Neural cell (in vitro differentiated cells): ENCODE measurements at regions not wholly inside any gene's neighbourhood (a gene's known extent, or its start where the extent isn't known, plus 50 kb on each side); places are given as distances from the start of the nearest gene placed in this dataset.

Experiments
- H2AFZ ChIP-seq: fragments of 200-600, 300-800 bp; sonication (generic), shearing (Covaris generic); 2 replicates; pipeline ENCODE4 v1.6.0; 2014; ENCODE audit warnings: low read depth, mild to moderate bottlenecking, antibody characterized with exemption, low read length, moderate library complexity
- H3F3A ChIP-seq: fragments of 200-600 bp; shearing (Covaris generic); 2 replicates; pipeline ENCODE4 v1.6.1; 2016; ENCODE audit warnings: mild to moderate bottlenecking, moderate library complexity, mixed read lengths, antibody characterized with exemption, low read length; ENCODE audit not compliant: insufficient read depth, poor library complexity, severe bottlenecking
- H3K27ac ChIP-seq: fragments of 200-600, 300-800 bp; sonication (generic), shearing (Covaris generic); 2 replicates; pipeline ENCODE4 v1.5.1; 2014; ENCODE audit warnings: mild to moderate bottlenecking, low read length, moderate library complexity
- H3K27me3 ChIP-seq: fragments of 300-800, 200-600 bp; sonication (generic), shearing (Covaris generic); 2 replicates; pipeline ENCODE4 v1.6.0; 2014; ENCODE audit warnings: mild to moderate bottlenecking, low read depth, low read length, moderate library complexity; ENCODE audit not compliant: insufficient read depth
- H3K36me3 ChIP-seq: fragments of 300-800, 200-600 bp; sonication (generic), shearing (Covaris generic); 2 replicates; pipeline ENCODE4 v1.5.1; 2014; ENCODE audit warnings: mild to moderate bottlenecking, antibody characterized with exemption, low read length, moderate library complexity; ENCODE audit not compliant: insufficient read depth
- H3K4me2 ChIP-seq: fragments of 300-800, 200-600 bp; sonication (generic), shearing (Covaris generic); 2 replicates; pipeline ENCODE4 v1.6.0; 2014; ENCODE audit warnings: mild to moderate bottlenecking, low read length
- H3K4me3 ChIP-seq: fragments of 300-800, 200-600 bp; sonication (generic), shearing (Covaris generic); 2 replicates; pipeline ENCODE4 v1.5.1; 2014; ENCODE audit warnings: mild to moderate bottlenecking, low read length, moderate library complexity
- H3K79me2 ChIP-seq: fragments of 200-600 bp; shearing (Covaris generic); replicated peaks from 2 replicates; pipeline ENCODE4 v1.6.0; 2014; ENCODE audit warnings: mild to moderate bottlenecking, low read length, moderate library complexity; ENCODE audit not compliant: insufficient read depth
- H3K9ac ChIP-seq: fragments of 300-800, 200-600 bp; sonication (generic), shearing (Covaris generic); 2 replicates; pipeline ENCODE4 v1.6.1; 2016; ENCODE audit warnings: mild to moderate bottlenecking, low read length, mixed read lengths
- H3K9me2 ChIP-seq: fragments of 200-600 bp; shearing (Covaris generic); 2 replicates; pipeline ENCODE4 v1.6.1; 2016; ENCODE audit warnings: mild to moderate bottlenecking, low read length, mixed read lengths; ENCODE audit not compliant: insufficient read depth
- H3K9me3 ChIP-seq: fragments of 200-600, 300-800 bp; sonication (generic), shearing (Covaris generic); 2 replicates; pipeline ENCODE4 v1.6.1; 2016; ENCODE audit warnings: mild to moderate bottlenecking, mixed run types, low read length, moderate library complexity, mixed read lengths
- H4K20me1 ChIP-seq: fragments of 200-600 bp; shearing (Covaris generic); 2 replicates; pipeline ENCODE4 v1.6.1; 2016; ENCODE audit warnings: mild to moderate bottlenecking, mixed run types; ENCODE audit not compliant: insufficient read depth
- EP300 ChIP-seq: fragments of 450-650 bp; conservative IDR thresholded peaks from 2 replicates; pipeline ENCODE4 v1.6.1; 2014; ENCODE audit warnings: antibody characterized with exemption, mild to moderate bottlenecking, moderate library complexity; ENCODE audit not compliant: poor library complexity, severe bottlenecking
- EZH2 ChIP-seq: fragments of 200-600, 300-800 bp; shearing (Covaris generic), sonication (generic); IDR thresholded peaks from 2 replicates; pipeline ENCODE4 v1.6.1; 2014; ENCODE audit warnings: antibody characterized with exemption, low read length, borderline replicate concordance, mild to moderate bottlenecking; ENCODE audit not compliant: insufficient read depth, poor library complexity, severe bottlenecking
- MXI1 ChIP-seq: fragments of 450-650 bp; conservative IDR thresholded peaks from 2 replicates; pipeline ENCODE4 v1.6.1; 2014; ENCODE audit warnings: antibody characterized with exemption, mild to moderate bottlenecking; ENCODE audit not compliant: poor library complexity, severe bottlenecking
- POLR2AphosphoS5 ChIP-seq: IDR thresholded peaks from 2 replicates; pipeline ENCODE4 v1.6.1; 2012
- RAD21 ChIP-seq: fragments of 450-650 bp; conservative IDR thresholded peaks from 2 replicates; pipeline ENCODE4 v1.6.1; 2014; ENCODE audit warnings: antibody characterized with exemption, mild to moderate bottlenecking, moderate library complexity
- SMC3 ChIP-seq: fragments of 450-650 bp; conservative IDR thresholded peaks from 2 replicates; pipeline ENCODE4 v1.6.1; 2014; ENCODE audit warnings: antibody characterized with exemption, mild to moderate bottlenecking, moderate library complexity; ENCODE audit not compliant: poor library complexity
- TAF1 ChIP-seq: IDR thresholded peaks from 2 replicates; pipeline ENCODE4 v1.6.1; 2012; ENCODE audit warnings: low read depth
- TF ChIP-seq, protein P1 (sequence below): IDR thresholded peaks from 2 replicates; pipeline ENCODE4 v1.6.1; 2012; ENCODE audit warnings: borderline replicate concordance
- TF ChIP-seq, protein P2 (sequence below): fragments of 450-650 bp; IDR thresholded peaks from 2 replicates; pipeline ENCODE4 v1.5.1; 2014; ENCODE audit warnings: antibody characterized with exemption, mild to moderate bottlenecking, moderate library complexity; ENCODE audit not compliant: poor library complexity, severe bottlenecking

DNA sequence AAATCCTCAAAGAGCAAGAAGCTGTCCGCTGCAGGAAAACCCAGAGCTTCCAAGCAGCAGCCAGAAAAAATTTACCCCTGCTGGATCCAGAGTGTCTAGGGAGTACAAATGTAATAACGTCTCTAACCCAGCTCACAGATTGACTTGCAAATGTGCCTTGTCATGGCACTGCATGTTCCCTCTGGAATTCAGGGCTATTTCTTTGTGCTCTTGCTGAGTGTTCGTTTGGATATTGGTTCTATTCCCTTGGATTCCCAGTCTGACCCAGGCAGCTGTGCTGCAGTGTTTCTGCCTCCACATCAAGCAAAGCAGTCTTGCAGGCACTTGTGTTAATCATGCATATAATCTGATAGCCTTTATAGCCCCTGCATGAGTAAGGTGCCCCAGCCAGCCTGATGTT is 209.9 kb upstream of the GHITM start:
- Histone ChIP-seq H3K36me3 (no peaks in the 10 kb centered on the region), H3K79me2 (no peaks in the 10 kb centered on the region), H3K9me2 (no peaks in the 10 kb centered on the region), H4K20me1 (no peaks in the 10 kb centered on the region), H3K9ac (no peak overlapping the region), H3K27me3 (no peaks in the 10 kb centered on the region), H3K4me2 (peak overlapping the region; percentile 53), H3K4me3 (peak overlapping the region; percentile 44), H3F3A (no peaks in the 10 kb centered on the region), H3K27ac (no peak overlapping the region), H2AFZ (no peak overlapping the region), H3K9me3 (no peaks in the 10 kb centered on the region)
- TF ChIP-seq EZH2: no peak
- TF ChIP-seq RAD21: no peak
- no peak for TF ChIP-seq SMC3
- TF ChIP-seq, protein P1, sequence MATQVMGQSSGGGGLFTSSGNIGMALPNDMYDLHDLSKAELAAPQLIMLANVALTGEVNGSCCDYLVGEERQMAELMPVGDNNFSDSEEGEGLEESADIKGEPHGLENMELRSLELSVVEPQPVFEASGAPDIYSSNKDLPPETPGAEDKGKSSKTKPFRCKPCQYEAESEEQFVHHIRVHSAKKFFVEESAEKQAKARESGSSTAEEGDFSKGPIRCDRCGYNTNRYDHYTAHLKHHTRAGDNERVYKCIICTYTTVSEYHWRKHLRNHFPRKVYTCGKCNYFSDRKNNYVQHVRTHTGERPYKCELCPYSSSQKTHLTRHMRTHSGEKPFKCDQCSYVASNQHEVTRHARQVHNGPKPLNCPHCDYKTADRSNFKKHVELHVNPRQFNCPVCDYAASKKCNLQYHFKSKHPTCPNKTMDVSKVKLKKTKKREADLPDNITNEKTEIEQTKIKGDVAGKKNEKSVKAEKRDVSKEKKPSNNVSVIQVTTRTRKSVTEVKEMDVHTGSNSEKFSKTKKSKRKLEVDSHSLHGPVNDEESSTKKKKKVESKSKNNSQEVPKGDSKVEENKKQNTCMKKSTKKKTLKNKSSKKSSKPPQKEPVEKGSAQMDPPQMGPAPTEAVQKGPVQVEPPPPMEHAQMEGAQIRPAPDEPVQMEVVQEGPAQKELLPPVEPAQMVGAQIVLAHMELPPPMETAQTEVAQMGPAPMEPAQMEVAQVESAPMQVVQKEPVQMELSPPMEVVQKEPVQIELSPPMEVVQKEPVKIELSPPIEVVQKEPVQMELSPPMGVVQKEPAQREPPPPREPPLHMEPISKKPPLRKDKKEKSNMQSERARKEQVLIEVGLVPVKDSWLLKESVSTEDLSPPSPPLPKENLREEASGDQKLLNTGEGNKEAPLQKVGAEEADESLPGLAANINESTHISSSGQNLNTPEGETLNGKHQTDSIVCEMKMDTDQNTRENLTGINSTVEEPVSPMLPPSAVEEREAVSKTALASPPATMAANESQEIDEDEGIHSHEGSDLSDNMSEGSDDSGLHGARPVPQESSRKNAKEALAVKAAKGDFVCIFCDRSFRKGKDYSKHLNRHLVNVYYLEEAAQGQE: no peak
- no peak for TF ChIP-seq POLR2AphosphoS5
- TF ChIP-seq EP300: no peak
- TF ChIP-seq, protein P2, sequence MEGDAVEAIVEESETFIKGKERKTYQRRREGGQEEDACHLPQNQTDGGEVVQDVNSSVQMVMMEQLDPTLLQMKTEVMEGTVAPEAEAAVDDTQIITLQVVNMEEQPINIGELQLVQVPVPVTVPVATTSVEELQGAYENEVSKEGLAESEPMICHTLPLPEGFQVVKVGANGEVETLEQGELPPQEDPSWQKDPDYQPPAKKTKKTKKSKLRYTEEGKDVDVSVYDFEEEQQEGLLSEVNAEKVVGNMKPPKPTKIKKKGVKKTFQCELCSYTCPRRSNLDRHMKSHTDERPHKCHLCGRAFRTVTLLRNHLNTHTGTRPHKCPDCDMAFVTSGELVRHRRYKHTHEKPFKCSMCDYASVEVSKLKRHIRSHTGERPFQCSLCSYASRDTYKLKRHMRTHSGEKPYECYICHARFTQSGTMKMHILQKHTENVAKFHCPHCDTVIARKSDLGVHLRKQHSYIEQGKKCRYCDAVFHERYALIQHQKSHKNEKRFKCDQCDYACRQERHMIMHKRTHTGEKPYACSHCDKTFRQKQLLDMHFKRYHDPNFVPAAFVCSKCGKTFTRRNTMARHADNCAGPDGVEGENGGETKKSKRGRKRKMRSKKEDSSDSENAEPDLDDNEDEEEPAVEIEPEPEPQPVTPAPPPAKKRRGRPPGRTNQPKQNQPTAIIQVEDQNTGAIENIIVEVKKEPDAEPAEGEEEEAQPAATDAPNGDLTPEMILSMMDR: no peak
- TF ChIP-seq MXI1: no peak
- no peak for TF ChIP-seq TAF1

DNA sequence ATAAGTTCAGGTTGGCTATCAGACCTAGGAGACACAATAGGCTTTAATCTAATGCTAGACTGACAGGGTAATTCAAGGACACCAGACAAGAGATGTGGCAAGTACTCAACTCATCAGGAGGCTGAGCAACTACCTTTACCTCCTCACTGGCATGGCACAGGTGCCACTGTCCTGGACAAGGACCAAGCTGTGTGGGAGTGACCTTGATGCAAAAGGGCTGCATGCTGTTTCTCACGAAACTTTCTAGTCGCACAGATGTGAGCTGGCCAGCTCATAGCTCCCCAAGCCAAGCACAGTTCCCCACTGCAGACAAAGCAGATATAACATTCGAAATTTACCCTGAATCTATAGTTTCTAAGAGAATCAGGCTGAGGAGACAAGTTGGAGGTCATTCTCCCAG is 207.6 kb upstream of the GHITM start:
- Histone ChIP-seq H3K27me3 (no peaks in the 10 kb centered on the region), H3K4me3 (no peak overlapping the region), H3K9me2 (no peaks in the 10 kb centered on the region), H3K9ac (no peak overlapping the region), H3K4me2 (no peak overlapping the region), H3K79me2 (no peaks in the 10 kb centered on the region), H3K9me3 (no peaks in the 10 kb centered on the region), H3F3A (no peaks in the 10 kb centered on the region), H3K27ac (no peak overlapping the region), H2AFZ (no peak overlapping the region), H4K20me1 (no peaks in the 10 kb centered on the region), H3K36me3 (no peaks in the 10 kb centered on the region)
- TF ChIP-seq, protein P2: no peak
- no peak for TF ChIP-seq RAD21
- TF ChIP-seq SMC3: no peak
- no peak for TF ChIP-seq TAF1
- TF ChIP-seq, protein P1: no peak
- TF ChIP-seq MXI1: no peak
- TF ChIP-seq EP300: no peak
